NT2/D1 (cell line): ENCODE measurements at regions not wholly inside any gene's neighbourhood (a gene's known extent, or its start where the extent isn't known, plus 50 kb on each side); places are given as distances from the start of the nearest gene placed in this dataset.

Source experiments
- SUZ12 ChIP-seq: IDR thresholded peaks from 2 replicates; pipeline ENCODE4 v1.6.1; 2011; ENCODE audit not compliant: insufficient read length, insufficient read depth; ENCODE audit errors: extremely low read depth
- YY1 ChIP-seq: IDR thresholded peaks from 2 replicates; pipeline ENCODE4 v1.6.1; 2011; ENCODE audit not compliant: insufficient read length, insufficient read depth
- ZNF274 ChIP-seq: IDR thresholded peaks from 2 replicates; pipeline ENCODE4 v1.6.1; 2011; ENCODE audit warnings: mild to moderate bottlenecking, low read depth, low read length

GRCh38 chr10:30215623-30216022 is 133.5 kb downstream of the MTPAP start:
- TF ChIP-seq YY1 = no peak
- no peak for TF ChIP-seq ZNF274
- no peak for TF ChIP-seq SUZ12
